Sigmoid colon (tissue), 6 donors: ENCODE measurements at regions not wholly inside any gene's neighbourhood (a gene's known extent, or its start where the extent isn't known, plus 50 kb on each side); places are given as distances from the start of the nearest gene placed in this dataset.

Source experiments
- DNase-seq: peaks from one replicate; pipeline ENCODE4 v3.0.0-alpha.2; 2019
- H3K27ac ChIP-seq, 4 donors: fragments of 200-600 bp; sonication (generic); one replicate each; pipeline ENCODE4 v1.5.1; 2016 to 2019; ENCODE audit warnings: mild to moderate bottlenecking in 1 of 4
- H3K27me3 ChIP-seq, 3 donors: fragments of 200-600 bp; sonication (generic); one replicate each; pipeline ENCODE4 v1.5.1; 2019; ENCODE audit warnings: mild to moderate bottlenecking in 1 of 3
- H3K36me3 ChIP-seq, 4 donors: fragments of 200-600 bp; sonication (generic); one replicate each; pipeline ENCODE4 v1.5.1; 2016 to 2019
- H3K4me1 ChIP-seq, 4 donors: fragments of 200-600 bp; sonication (generic); one replicate each; pipeline ENCODE4 v1.5.1; 2017 to 2019
- H3K4me3 ChIP-seq, 4 donors: fragments of 200-600 bp; sonication (generic); one replicate each; pipeline ENCODE4 v1.5.1; 2017 to 2019; ENCODE audit warnings: mild to moderate bottlenecking in 2 of 4, moderate library complexity in 1 of 4
- H3K9me3 ChIP-seq, 4 donors: fragments of 200-600 bp in 3 of 4; sonication (generic) in 3 of 4; one replicate each; pipeline versions ENCODE4 v1.5.1 to v1.6.1; 2013 to 2019
- CTCF ChIP-seq, 4 experiments: fragments of 450-650 bp in 3 of 4; fragments of 200-600 bp in 1 of 4; IDR thresholded peaks; one replicate each; pipeline ENCODE4 v1.5.1; 2016 to 2019; ENCODE audit warnings: antibody characterized with exemption in 4 of 4, mild to moderate bottlenecking in 3 of 4, moderate library complexity in 2 of 4
- EP300 ChIP-seq, 4 donors: sonication (generic); formaldehyde crosslinking; IDR thresholded peaks; one replicate each; pipeline ENCODE4 v1.6.1; 2017; ENCODE audit warnings: antibody characterized with exemption in 4 of 4
- POLR2A ChIP-seq, 2 donors: fragments of 450-650 bp; IDR thresholded peaks; one replicate each; pipeline ENCODE4 v1.6.1; 2016; ENCODE audit warnings: antibody characterized with exemption in 2 of 2, mild to moderate bottlenecking in 2 of 2, moderate library complexity in 2 of 2
- POLR2AphosphoS5 ChIP-seq, 4 donors: sonication (generic); formaldehyde crosslinking; IDR thresholded peaks; one replicate each; pipeline ENCODE4 v1.6.1; 2017; ENCODE audit warnings: antibody characterized with exemption in 4 of 4
- WGBS, 2 donors: extraction: QIAGEN DNeasy Blood & Tissue Kit; methylation state at CpG; one replicate each; pipeline ENCODE4 v1.1.7; 2013; 5-methylcytosine and 5-hydroxymethylcytosine counted together
- intact Hi-C: fragments of 100-400 bp; cut with DNase I; formaldehyde crosslinking; loops from one replicate; pipeline ENCODE4 v1.15.1; 2023
- donor health status: healthy with polysubstance abuse.
- donor health status: healthy.

GRCh38 chr6:105566503-105566902 is 163.6 kb upstream of the PREP start:
- Histone ChIP-seq H3K4me1 (no peaks in the 10 kb centered on the region), H3K27ac (no peak overlapping the region), H3K9me3 (no peaks in the 10 kb centered on the region), H3K36me3 (no peaks in the 10 kb centered on the region), H3K4me3 (no peak overlapping the region), H3K27me3 (no peaks in the 10 kb centered on the region)
- 24 to 69% methylated on average over 6 of the region's 6 CpGs for WGBS, 2 donors
- TF ChIP-seq POLR2A (IDR thresholded peaks at IDR 0.05), result no peak
- TF ChIP-seq CTCF (IDR thresholded peaks at IDR 0.05), result no peak
- TF ChIP-seq EP300 (IDR thresholded peaks at IDR 0.05), result no peak
- no peak for TF ChIP-seq POLR2AphosphoS5 (IDR thresholded peaks at IDR 0.05)
- intact Hi-C loops, result no loop called here
- no peak for DNase-seq

GRCh38 chr6:105564121-105564902 is 161.4 kb upstream of the PREP start:
- H3K4me1 ChIP-seq, result no peaks in the 10 kb centered on the region
- H3K27ac ChIP-seq, result no peak overlapping the region
- H3K4me3 ChIP-seq, result no peak overlapping the region
- DNase-seq, result no peak
- WGBS, 2 donors, result 94 to 97% methylated on average over 6 of the region's 6 CpGs
- TF ChIP-seq POLR2A (IDR thresholded peaks at IDR 0.05) (no peak), CTCF (IDR thresholded peaks at IDR 0.05) (no peak), POLR2AphosphoS5 (IDR thresholded peaks at IDR 0.05) (no peak), EP300 (IDR thresholded peaks at IDR 0.05) (no peak)
- H3K36me3 ChIP-seq, result no peaks in the 10 kb centered on the region
- no peaks in the 10 kb centered on the region for H3K9me3 ChIP-seq
- intact Hi-C loops, result no loop called here
- H3K27me3 ChIP-seq, result no peaks in the 10 kb centered on the region

GRCh38 chr6:105562027-105562426 is 159.1 kb upstream of the PREP start:
- no peak for DNase-seq
- Histone ChIP-seq H3K4me3 (no peak overlapping the region), H3K36me3 (no peaks in the 10 kb centered on the region), H3K9me3 (no peaks in the 10 kb centered on the region), H3K27ac (no peak overlapping the region), H3K4me1 (no peaks in the 10 kb centered on the region), H3K27me3 (no peaks in the 10 kb centered on the region)
- intact Hi-C loops, result no loop called here
- TF ChIP-seq CTCF (IDR thresholded peaks at IDR 0.05), result no peak
- TF ChIP-seq POLR2A (IDR thresholded peaks at IDR 0.05), result no peak
- TF ChIP-seq EP300 (IDR thresholded peaks at IDR 0.05), result no peak
- TF ChIP-seq POLR2AphosphoS5 (IDR thresholded peaks at IDR 0.05), result no peak
- 88 to 95% methylated on average over 1 of the region's 1 CpG for WGBS, 2 donors

- Histone ChIP-seq H3K4me1 (no peaks in the 10 kb centered on the region), H3K27ac (no peak overlapping the region), H3K4me3 (no peak overlapping the region), H3K36me3 (no peaks in the 10 kb centered on the region), H3K9me3 (no peaks in the 10 kb centered on the region), H3K27me3 (no peaks in the 10 kb centered on the region)
- no peak for DNase-seq
- TF ChIP-seq CTCF (IDR thresholded peaks at IDR 0.05), result no peak
- no peak for TF ChIP-seq EP300 (IDR thresholded peaks at IDR 0.05)
- TF ChIP-seq POLR2A (IDR thresholded peaks at IDR 0.05), result no peak
- no peak for TF ChIP-seq POLR2AphosphoS5 (IDR thresholded peaks at IDR 0.05)
- intact Hi-C loops, result no loop called here
Observed at GRCh38 chr6:105561486-105561885, 158.6 kb upstream of the PREP start.

GRCh38 chr6:105560611-105561066 is 157.8 kb upstream of the PREP start:
- Histone ChIP-seq H3K4me3 (no peak overlapping the region), H3K9me3 (no peaks in the 10 kb centered on the region), H3K27ac (no peak overlapping the region), H3K27me3 (no peaks in the 10 kb centered on the region), H3K36me3 (no peaks in the 10 kb centered on the region), H3K4me1 (no peaks in the 10 kb centered on the region)
- DNase-seq, result no peak
- intact Hi-C loops, result no loop called here
- TF ChIP-seq POLR2AphosphoS5 (IDR thresholded peaks at IDR 0.05) (no peak), POLR2A (IDR thresholded peaks at IDR 0.05) (no peak), EP300 (IDR thresholded peaks at IDR 0.05) (no peak), CTCF (IDR thresholded peaks at IDR 0.05) (no peak)
- 87% methylated on average over 2 of the region's 2 CpGs for WGBS, 2 donors
